HG03571 (cell line): ENCODE measurements at regions not wholly inside any gene's neighbourhood (a gene's known extent, or its start where the extent isn't known, plus 50 kb on each side); places are given as distances from the start of the nearest gene placed in this dataset.
"Not testable (repeated sequence)": the region's sequence is repeated elsewhere in the genome, so short reads cannot be mapped to it uniquely, and the experiment has no call there.

Experiments
- ATAC-seq: cut with Tn5 transposase; IDR thresholded peaks from one replicate; pipeline ENCODE4 v1.9.1; 2021; ENCODE audit not compliant: unreplicated experiment

DNA sequence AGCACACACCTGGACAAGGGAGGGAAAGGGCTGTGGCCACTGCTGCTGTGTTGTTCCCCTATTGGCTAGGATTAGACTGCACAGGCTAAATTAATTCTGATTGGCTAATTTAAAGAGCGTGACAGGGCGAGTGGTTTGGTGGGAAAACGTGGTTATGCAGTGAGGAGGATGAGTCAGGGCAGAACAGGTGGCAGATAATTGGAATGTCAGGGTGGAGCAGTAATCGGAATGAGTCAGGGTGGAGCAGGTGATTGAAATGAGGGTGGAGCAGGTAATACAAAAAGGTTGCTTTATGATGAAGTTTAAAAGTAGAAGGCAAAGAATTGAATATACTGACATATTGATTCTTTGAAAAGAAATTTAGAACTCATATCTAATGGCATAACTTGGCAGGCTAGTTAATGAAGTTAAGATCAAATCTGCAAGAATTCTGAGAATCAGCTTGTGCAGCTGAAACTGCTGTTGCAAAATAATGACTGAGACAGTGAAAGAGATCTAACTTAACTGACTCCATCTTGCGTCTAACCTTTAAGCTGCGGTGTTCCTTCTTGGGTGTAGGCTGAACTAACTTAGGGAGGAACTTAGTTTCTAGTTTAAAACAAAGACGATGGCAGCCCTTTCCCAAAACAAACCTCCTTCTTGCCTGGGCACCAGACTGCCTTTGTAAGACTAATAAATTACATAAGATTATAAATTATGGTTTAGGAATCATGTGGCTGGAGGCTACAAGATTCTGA lies 174.3 kb downstream of the UTP18 start:
- no peak for ATAC-seq

- ATAC-seq, result no peak
These were observed 174.8 kb downstream of the UTP18 start for GRCh38 chr17:51435171-51435552.

GRCh38 chr17:51435641-51436091 lies 175.3 kb downstream of the UTP18 start:
- no peak for ATAC-seq

- ATAC-seq, result no peak
These were observed 179.3 kb downstream of the UTP18 start for GRCh38 chr17:51439395-51440229.

GRCh38 chr17:51441431-51441830 lies 181.1 kb downstream of the UTP18 start:
- no peak for ATAC-seq

DNA sequence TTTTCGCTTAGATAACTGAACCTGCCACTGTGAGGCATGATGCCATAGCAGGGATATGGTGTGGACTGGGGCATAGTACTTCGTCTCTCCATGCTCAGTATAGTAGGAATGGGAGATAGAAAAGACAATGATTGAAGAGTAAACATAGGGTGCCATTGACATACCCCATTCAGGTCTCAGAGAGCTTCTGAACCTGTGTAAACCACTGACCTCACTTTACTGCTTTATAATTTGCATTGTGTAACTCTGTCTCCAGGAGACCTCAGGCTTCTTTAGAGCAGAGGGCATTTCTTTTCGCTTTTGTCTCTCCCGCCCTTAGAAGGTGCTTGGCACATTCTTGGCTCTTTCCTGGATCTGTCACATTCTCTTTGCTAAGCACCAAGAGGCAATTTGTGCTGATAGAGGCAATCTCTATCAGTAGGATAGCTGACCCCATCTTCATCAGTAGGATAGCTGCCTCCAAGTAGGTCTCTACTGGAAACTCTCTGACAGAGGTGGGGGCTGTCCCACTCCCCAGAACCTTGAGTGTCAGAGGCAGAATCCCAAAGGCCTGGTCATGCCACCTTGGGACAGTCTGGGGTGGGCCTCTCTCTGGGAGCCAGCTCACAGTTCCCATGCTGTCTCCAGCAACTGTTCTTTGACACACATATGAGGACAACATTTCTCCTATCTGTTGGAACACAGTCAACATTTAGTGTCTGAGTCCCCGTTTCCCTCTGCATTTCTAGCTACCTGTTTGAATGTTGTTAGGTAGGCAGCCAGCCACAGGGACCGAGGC lies 181.9 kb downstream of the UTP18 start:
- ATAC-seq, result no peak

DNA sequence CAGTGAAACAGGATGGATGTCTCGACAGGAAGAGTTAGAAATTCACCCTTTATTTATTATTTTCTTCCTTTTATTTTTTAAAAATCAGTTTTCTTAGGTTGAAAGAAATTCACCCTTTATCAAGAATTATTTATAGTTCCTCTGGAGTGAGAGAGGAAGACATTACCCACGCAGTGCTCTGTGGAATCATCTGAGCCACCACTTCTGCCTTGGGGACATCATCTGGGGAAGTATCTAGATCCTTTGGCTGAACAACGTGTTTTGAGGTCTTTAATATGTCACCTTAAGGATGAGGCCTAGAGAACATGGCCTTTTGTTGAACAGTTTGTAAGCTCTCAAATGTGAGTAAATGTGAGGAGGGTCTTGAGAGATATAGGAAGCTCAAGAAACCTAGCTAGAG lies 183.3 kb downstream of the UTP18 start:
- ATAC-seq, result no peak

DNA sequence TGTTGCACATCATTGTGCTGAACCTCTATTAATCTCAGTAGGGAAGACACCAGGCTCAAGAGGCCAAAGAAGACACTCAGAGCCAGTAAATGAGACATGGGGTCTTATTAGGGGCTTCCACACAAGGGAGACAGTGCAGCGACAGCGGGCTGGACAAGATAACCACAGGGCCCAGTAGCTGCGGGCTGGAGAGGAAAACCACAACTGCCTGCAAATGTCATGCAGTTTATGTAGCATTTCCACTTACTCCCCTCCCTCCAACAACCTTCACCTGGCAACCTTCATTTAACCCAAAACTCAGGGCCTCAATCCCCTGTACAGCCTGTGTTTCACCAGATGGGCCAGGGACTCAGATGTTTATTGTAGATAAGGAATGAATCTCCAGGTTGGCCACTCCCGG lies 185.6 kb downstream of the UTP18 start:
- ATAC-seq, result no peak

GRCh38 chr17:51454456-51454978 lies 194.2 kb downstream of the UTP18 start:
- ATAC-seq, result no peak

DNA sequence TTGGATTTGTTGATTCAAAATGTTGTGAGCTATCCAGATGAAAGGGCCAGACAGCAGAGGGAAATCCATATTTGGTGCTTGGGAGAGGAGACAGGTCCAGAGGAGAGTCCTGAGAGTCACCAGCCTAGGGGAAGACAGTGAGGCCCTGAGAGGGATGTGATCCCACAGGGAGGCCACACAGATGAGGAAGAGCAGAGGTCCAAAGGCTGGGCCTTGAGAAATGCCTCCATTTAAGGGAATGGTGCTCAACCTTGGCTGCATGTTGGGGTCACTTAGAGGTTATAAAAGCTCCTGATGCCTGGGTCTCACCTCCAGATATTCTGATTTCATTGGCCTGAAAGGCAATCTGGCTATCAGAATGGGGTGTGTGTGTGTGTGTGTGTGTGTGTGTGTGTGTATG lies 194.9 kb downstream of the UTP18 start:
- ATAC-seq, result no peak

- no peak for ATAC-seq
These were observed 195.6 kb downstream of the UTP18 start for GRCh38 chr17:51455931-51456330.

DNA sequence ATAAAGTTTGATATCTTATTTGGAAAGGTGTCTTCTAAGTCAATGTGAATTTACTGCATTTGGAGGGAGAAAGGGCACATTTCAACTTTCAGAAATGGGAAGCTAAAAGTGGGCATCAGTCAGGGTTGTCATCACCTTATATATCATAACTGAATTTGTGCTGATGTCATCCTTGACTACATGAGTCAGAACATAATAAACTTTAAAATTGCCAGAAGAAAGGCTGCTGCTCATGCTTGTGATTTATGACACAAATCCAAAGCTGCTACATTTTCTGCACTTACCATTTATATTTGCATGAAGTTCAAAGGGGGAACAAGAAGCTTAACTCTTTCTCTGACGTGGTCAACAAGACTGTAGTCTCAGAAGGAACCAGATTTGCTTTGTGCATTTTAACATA lies 196.6 kb downstream of the UTP18 start:
- no peak for ATAC-seq

GRCh38 chr17:51461578-51462004 lies 201.2 kb downstream of the UTP18 start:
- ATAC-seq, result no peak

DNA sequence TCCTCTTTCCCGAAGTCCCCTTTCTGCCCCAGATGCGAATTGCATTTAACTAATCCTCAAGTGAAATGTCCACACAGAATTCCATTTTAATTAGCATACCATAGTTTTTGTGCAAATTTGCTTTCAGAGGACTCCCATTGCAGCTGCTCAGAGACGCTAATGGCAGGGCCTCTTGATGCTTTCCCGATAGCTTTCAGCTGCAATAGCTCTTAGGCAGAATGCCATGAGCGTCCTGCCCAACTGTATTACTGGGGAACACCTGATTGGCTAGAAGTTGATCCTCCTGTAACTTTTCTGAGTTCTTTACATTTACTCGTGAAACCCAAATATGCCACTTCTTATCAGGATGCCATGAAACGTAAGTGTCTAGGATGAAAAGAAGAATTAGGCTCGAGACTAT lies 203.0 kb downstream of the UTP18 start:
- ATAC-seq, result no peak

GRCh38 chr17:51467336-51467735 lies 207.0 kb downstream of the UTP18 start:
- ATAC-seq, result no peak

DNA sequence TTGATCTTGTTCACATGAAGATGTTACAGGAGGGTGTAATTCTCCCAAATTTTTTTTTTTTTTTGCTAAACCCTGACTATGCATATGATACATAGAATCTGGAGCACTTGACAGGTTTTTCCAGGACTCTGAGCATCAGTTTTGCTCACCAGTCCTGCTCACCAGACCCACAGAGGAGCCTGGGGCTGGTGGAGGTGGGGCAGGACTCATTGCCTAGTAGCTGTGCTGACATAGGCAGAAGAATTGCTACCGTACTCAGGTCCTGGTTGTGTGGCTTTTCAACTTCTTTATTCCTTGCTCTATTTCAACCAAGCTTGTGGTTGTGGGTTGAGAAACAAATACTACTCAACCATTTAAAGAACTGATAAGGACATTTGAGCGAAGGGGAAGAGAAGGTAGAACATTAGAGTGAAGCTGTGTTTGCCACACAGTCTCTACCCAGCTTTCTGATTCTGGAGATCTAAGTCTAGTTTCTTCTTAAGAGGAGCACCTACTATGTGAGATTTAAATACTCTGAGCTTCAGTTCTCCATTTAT lies 212.4 kb downstream of the UTP18 start:
- no peak for ATAC-seq

DNA sequence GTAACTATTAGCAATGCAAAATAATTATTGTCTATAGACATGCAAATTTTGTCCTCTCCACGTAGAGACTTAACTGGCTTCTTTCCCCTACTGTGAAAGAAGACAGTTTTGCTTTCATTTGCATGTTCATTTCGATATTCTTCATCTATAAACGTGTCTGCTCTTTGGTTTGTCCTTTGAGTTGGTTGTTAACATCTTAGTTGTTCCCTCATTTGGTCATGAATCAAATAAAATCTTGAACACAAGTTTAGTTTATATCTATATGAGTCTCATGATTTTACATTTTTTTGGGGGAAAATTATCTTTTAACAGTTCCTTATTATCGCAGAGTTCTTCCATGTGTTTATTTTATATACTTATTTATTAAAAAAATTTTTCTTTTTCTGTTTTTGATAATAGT lies 214.4 kb downstream of the UTP18 start:
- no peak for ATAC-seq

GRCh38 chr17:51475730-51476129 lies 215.4 kb downstream of the UTP18 start:
- ATAC-seq, result no peak

GRCh38 chr17:51479303-51479702 lies 219.0 kb downstream of the UTP18 start:
- ATAC-seq, result no peak

- no peak for ATAC-seq
These were observed 221.0 kb downstream of the UTP18 start for GRCh38 chr17:51481370-51481769.

GRCh38 chr17:51482248-51482647 lies 221.9 kb downstream of the UTP18 start:
- ATAC-seq, result not testable (repeated sequence)
